ENCODE measurements at regions not wholly inside any gene's neighbourhood (a gene's known extent, or its start where the extent isn't known, plus 50 kb on each side); places are given as distances from the start of the nearest gene placed in this dataset.

DNA sequence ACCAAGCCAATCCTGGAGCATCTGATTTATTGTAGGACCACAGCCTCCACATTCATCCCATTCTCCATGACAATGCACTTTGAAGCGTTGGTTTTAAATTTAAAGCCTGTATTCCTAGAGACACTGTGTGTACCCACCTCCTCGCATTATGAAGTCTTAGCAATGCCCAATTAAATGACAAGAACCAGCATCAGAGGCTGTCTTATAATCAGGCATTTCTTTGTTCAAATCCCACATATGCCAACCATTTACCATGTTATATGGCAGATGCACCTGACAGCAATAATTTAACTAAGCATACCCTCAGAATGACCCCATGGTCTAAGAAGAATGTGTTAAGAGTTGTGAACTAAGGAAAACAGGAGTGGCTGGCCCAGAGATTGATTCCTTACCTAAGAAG lies 188.2 kb downstream of the IPMK start:
- TF ChIP-seq, protein P1, sequence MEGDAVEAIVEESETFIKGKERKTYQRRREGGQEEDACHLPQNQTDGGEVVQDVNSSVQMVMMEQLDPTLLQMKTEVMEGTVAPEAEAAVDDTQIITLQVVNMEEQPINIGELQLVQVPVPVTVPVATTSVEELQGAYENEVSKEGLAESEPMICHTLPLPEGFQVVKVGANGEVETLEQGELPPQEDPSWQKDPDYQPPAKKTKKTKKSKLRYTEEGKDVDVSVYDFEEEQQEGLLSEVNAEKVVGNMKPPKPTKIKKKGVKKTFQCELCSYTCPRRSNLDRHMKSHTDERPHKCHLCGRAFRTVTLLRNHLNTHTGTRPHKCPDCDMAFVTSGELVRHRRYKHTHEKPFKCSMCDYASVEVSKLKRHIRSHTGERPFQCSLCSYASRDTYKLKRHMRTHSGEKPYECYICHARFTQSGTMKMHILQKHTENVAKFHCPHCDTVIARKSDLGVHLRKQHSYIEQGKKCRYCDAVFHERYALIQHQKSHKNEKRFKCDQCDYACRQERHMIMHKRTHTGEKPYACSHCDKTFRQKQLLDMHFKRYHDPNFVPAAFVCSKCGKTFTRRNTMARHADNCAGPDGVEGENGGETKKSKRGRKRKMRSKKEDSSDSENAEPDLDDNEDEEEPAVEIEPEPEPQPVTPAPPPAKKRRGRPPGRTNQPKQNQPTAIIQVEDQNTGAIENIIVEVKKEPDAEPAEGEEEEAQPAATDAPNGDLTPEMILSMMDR (conservative IDR thresholded peaks at IDR 0.05; ENCODE audit: low read length) = no peak
- TF ChIP-seq EZH2phosphoT487 (IDR thresholded peaks at IDR 0.05; ENCODE audit: borderline replicate concordance, low read depth, low read length) = no peak
